ENCODE measurements at regions not wholly inside any gene's neighbourhood (a gene's known extent, or its start where the extent isn't known, plus 50 kb on each side); places are given as distances from the start of the nearest gene placed in this dataset.

DNA sequence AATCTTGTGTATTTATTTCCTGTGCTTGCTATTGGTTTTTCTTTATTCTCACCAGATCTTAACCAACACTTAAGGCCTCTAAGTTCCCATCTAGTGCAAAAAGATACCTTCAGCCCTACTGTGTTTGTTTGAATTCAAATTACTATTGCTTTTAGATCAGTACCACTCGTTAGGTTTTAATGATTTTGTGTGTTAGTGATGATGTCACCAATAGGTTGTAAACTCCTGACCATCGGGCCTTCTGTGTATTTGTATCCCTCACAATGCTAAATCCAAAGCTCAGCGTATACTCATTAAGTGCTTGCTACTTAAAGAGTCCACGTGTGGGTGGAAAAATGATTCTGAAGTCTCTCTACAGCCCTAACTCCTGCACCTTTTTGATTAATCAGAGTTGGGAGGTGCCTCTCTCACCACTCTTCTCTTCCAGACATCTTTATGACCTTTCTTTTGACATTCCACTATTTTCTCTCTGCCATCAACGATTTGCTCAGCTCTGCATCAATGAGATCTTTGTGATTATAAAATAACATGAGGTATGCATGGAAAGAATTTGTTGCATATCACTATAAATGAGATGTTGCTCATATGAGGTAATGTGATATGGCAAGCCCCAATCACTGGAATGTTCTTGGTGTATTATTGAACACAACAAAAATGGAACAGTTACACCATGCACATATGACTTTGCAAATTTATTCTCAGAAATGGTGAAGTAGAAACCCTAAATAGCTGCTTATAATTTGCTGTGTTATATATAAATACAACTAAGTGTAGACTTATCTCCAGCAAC lies 55.1 kb upstream of the LAMA2 start:
- DNase-seq (ENCODE audit: low spot score), result no peak
- Histone ChIP-seq H3K27ac (peak overlapping the region in 1 of 2 donors; percentile 27), H3K4me3 (no peak overlapping the region)
- TF ChIP-seq, protein P1, sequence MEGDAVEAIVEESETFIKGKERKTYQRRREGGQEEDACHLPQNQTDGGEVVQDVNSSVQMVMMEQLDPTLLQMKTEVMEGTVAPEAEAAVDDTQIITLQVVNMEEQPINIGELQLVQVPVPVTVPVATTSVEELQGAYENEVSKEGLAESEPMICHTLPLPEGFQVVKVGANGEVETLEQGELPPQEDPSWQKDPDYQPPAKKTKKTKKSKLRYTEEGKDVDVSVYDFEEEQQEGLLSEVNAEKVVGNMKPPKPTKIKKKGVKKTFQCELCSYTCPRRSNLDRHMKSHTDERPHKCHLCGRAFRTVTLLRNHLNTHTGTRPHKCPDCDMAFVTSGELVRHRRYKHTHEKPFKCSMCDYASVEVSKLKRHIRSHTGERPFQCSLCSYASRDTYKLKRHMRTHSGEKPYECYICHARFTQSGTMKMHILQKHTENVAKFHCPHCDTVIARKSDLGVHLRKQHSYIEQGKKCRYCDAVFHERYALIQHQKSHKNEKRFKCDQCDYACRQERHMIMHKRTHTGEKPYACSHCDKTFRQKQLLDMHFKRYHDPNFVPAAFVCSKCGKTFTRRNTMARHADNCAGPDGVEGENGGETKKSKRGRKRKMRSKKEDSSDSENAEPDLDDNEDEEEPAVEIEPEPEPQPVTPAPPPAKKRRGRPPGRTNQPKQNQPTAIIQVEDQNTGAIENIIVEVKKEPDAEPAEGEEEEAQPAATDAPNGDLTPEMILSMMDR (IDR thresholded peaks at IDR 0.05), result no peak

DNA sequence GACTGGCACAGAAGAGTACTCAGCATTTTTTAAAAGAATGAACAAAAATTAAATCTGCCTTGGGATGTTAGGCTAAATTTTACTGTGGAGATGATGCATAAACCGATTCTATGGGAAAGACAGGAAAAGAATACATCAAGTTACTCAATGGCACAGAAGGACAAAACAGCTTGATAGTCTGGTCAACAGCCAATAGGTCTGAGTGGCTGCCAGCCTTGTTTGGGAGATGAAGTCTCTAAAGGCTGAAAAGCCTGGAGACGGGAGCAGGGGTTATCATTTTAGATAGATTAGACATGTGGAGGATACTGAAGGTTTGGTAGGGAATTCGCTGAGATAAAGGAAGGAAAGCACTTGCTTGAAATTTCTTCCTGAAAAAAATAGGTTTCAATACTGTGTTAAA lies 56.3 kb upstream of the LAMA2 start:
- TF ChIP-seq, protein P1 (IDR thresholded peaks at IDR 0.05), result no peak
- H3K4me3 ChIP-seq, result no peak overlapping the region
- no peak for DNase-seq (ENCODE audit: low spot score)
- no peak overlapping the region for H3K27ac ChIP-seq

DNA sequence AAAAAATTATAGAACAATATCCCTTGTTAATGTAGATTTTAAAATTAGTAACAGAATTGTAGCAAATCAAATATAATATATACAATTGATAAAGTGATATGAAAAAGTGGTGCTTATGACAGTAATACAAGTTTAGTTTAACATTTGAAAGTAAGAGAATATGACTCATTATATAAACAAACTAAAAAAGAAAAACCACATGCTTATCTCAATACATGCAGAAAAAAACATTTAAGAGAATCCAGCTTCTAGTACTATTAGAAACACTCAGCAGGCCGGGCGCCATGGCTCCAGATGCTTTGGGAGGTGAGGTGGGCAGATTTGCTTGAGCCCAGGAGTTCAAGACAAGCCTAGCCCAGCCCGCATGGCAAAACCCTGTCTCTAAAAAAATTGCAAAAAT lies 60.7 kb upstream of the LAMA2 start:
- no peak for DNase-seq (ENCODE audit: low spot score)
- Histone ChIP-seq H3K27ac (no peak overlapping the region), H3K4me3 (no peak overlapping the region)
- TF ChIP-seq, protein P1 (IDR thresholded peaks at IDR 0.05), result no peak

DNA sequence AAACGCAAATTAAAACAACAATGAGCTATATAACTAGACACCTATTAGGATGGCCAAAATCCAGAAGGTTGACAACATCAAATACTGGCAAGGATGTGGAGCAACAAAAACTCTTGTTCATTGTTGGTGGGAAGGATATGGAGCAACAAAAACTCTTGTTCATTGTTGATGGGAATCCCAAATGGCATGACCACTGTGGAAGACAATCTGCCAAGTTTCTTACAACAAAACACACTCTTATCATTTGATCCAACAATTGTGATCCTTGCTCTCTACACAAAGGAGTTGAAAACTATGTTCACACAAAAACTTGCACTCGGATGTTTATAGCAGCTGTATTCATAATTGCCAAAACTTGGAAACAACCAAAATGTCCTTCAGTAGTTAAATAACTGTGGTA lies 61.8 kb upstream of the LAMA2 start:
- no peak for DNase-seq (ENCODE audit: low spot score)
- TF ChIP-seq, protein P1 (IDR thresholded peaks at IDR 0.05), result no peak
- Histone ChIP-seq H3K27ac (no peak overlapping the region), H3K4me3 (no peak overlapping the region)

DNA sequence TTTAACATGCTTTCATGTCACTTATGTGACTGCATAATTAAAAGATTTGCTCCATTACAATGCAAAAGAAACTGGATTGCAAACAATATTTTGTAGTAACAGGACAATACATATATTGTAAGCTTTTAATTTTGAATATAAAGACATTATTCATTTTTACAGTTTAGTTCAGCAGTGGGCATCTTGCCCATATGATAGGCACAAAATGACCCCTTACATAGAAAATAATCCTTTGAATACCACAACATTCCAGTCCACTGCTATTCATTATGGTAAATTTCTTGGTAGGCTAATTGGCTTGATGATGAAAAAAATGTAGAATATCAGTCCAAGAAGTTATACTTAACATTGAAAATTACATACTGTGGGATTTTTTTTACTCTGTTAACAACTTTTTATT lies 74.1 kb upstream of the LAMA2 start:
- TF ChIP-seq, protein P1 (IDR thresholded peaks at IDR 0.05), result no peak
- DNase-seq (ENCODE audit: low spot score), result no peak
- Histone ChIP-seq H3K27ac (no peak overlapping the region), H3K4me3 (no peak overlapping the region)

DNA sequence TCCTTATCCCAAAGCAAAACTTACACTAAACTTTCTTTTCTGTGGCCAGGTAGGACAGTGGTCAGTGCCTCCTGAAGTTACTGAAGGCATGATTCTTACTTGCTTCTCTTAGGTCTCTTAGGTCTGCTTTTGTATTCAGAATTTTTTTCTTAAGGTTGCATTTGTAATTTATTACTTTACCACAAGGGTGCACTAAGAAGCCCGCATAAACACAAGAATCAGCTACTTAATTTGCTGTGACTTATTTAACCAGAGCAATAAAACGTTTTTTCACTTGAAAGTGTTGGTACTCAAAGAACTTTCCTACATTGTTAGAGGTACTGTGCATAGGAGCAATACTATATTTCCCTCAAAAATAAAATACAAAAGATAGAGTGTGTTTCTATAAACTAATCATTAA lies 75.4 kb upstream of the LAMA2 start:
- TF ChIP-seq, protein P1 (IDR thresholded peaks at IDR 0.05), result peak; percentile 33
- DNase-seq (ENCODE audit: low spot score), result no peak

DNA sequence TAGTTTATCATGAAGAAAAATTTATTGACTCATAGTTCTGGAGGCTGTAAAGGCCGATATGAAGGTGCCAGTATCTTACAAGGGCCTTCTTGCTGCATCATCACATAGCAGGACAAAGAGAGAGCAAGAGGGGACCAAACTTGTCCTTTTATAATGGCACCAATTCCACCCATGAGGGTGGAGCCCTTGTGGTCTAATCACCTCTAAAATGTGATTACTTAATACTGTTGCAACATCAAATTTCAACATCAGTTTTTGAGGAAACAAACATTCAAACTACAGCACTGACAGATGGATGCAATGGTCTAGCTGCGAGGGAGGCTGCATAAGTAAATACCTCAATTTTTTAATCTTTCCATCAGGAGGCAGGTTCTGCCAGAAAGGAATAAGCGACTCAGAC lies 76.7 kb upstream of the LAMA2 start:
- Histone ChIP-seq H3K27ac (no peak overlapping the region), H3K4me3 (no peak overlapping the region)
- DNase-seq (ENCODE audit: low spot score), result no peak
- TF ChIP-seq, protein P1 (IDR thresholded peaks at IDR 0.05), result no peak

More for the DNA sequence above, 75.4 kb upstream of the LAMA2 start:
- Histone ChIP-seq H3K4me3 (no peak overlapping the region), H3K27ac (no peak overlapping the region)
